Gastroesophageal sphincter (tissue), 3 donors: ENCODE measurements at regions not wholly inside any gene's neighbourhood (a gene's known extent, or its start where the extent isn't known, plus 50 kb on each side); places are given as distances from the start of the nearest gene placed in this dataset.

Source experiments
- CTCF ChIP-seq, 4 experiments: fragments of 200-600 bp in 2 of 4; fragments of 450-650 bp in 2 of 4; sonication (generic) in 1 of 4; IDR thresholded peaks; one replicate each; pipeline ENCODE4 v1.5.1; 2017 to 2019; ENCODE audit warnings: antibody characterized with exemption in 4 of 4, mild to moderate bottlenecking in 2 of 4, moderate library complexity in 2 of 4
- POLR2A ChIP-seq, 2 donors: fragments of 450-650 bp; IDR thresholded peaks; one replicate each; pipeline ENCODE4 v1.6.1; 2017; ENCODE audit warnings: antibody characterized with exemption in 2 of 2, mild to moderate bottlenecking in 2 of 2, moderate library complexity in 1 of 2
- POLR2AphosphoS5 ChIP-seq: sonication (generic); formaldehyde crosslinking; IDR thresholded peaks from one replicate; pipeline ENCODE4 v1.6.1; 2017; ENCODE audit warnings: antibody characterized with exemption

DNA sequence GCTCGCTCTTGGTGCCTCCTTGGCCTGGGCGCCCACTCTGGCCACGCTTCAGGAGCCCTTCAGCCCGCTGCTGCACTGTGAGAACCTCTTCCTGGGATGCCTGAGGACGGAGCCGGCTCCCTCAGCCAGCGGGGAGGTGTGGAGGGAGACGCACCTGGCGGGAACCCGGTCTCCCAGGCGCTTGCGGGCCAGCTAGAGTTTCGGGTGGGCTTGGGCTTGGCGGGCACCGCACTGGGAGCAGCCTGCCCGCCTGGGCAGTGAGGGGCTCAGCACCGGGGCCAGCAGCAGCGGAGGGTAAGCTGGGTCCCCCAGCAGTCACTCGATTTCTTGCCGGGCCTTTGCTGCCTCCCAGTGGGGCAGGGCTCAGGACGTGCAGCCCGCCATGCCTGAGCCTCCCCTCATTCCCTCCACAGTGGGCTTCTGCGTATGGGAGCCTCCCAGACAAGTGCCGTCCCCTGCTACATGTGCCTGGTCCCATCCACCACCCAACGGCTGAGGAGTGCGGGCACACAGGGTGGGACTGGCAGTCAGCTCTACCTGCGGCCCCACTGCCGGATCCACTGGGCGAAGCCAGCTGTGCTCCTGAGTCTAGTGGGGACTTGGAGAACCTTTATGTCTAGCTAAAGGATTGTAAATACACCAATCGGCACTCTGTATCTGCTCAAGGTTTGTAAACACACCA is 708.7 kb downstream of the VGLL3 start:
- TF ChIP-seq POLR2AphosphoS5 (no peak), POLR2A (IDR thresholded peaks at IDR 0.05) (no peak), CTCF (IDR thresholded peaks at IDR 0.05) (no peak)
